AG20443 (cell line): ENCODE measurements at regions not wholly inside any gene's neighbourhood (a gene's known extent, or its start where the extent isn't known, plus 50 kb on each side); places are given as distances from the start of the nearest gene placed in this dataset.

Experiments used
- DNase-seq: peaks from one replicate; pipeline ENCODE4 v3.0.0; 2012; ENCODE audit warnings: low spot score, mixed read lengths

GRCh38 chr16:82241469-82242052, 71.5 kb upstream of the MPHOSPH6 start:
- no peak for DNase-seq

- no peak for DNase-seq
Measured at GRCh38 chr16:82240111-82240510, 70.1 kb upstream of the MPHOSPH6 start.

GRCh38 chr16:82236875-82237274, 66.9 kb upstream of the MPHOSPH6 start:
- no peak for DNase-seq

- DNase-seq: no peak
Measured at GRCh38 chr16:82236415-82236814, 66.4 kb upstream of the MPHOSPH6 start.

- DNase-seq: no peak
Measured at GRCh38 chr16:82232806-82233205, 62.8 kb upstream of the MPHOSPH6 start.

GRCh38 chr16:82231008-82231787, 61.2 kb upstream of the MPHOSPH6 start:
- DNase-seq: no peak

- peak; percentile 80 for DNase-seq
Measured at GRCh38 chr16:82229800-82230619, 60.0 kb upstream of the MPHOSPH6 start.

- DNase-seq: no peak
Measured at GRCh38 chr16:82226327-82226726, 56.3 kb upstream of the MPHOSPH6 start.

GRCh38 chr16:82224821-82225220, 54.8 kb upstream of the MPHOSPH6 start:
- no peak for DNase-seq

- no peak for DNase-seq
Measured at GRCh38 chr16:82220541-82220940, 50.5 kb upstream of the MPHOSPH6 start.
